ENCODE measurements at regions not wholly inside any gene's neighbourhood (a gene's known extent, or its start where the extent isn't known, plus 50 kb on each side); places are given as distances from the start of the nearest gene placed in this dataset.

DNA sequence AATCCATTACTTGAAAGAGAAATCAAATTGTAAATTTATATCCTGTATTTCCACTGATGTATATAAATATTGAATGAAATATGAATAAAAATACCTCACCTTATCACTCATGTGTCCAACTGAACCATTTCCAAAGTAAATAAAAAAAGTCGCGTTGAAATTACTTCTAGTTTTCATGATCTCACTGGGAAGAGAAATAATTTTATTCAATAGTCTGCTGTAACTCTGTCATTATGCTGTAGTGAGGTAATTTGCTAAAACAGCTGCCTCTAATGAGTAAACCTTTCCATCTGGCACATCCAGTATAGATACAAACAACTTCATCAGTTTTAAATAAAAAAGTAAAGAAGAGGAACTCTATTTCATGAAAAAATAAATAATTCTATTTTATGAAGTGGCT lies 611.5 kb downstream of the ZNF608 start:
- TF ChIP-seq FOS (IDR thresholded peaks at IDR 0.05; ENCODE audit: borderline replicate concordance, insufficient read depth, low read length): no peak
- TF ChIP-seq, protein P1, sequence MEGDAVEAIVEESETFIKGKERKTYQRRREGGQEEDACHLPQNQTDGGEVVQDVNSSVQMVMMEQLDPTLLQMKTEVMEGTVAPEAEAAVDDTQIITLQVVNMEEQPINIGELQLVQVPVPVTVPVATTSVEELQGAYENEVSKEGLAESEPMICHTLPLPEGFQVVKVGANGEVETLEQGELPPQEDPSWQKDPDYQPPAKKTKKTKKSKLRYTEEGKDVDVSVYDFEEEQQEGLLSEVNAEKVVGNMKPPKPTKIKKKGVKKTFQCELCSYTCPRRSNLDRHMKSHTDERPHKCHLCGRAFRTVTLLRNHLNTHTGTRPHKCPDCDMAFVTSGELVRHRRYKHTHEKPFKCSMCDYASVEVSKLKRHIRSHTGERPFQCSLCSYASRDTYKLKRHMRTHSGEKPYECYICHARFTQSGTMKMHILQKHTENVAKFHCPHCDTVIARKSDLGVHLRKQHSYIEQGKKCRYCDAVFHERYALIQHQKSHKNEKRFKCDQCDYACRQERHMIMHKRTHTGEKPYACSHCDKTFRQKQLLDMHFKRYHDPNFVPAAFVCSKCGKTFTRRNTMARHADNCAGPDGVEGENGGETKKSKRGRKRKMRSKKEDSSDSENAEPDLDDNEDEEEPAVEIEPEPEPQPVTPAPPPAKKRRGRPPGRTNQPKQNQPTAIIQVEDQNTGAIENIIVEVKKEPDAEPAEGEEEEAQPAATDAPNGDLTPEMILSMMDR (IDR thresholded peaks at IDR 0.05; ENCODE audit: extremely low read depth in 1 of 2, insufficient read depth in 1 of 2, low read depth in 1 of 2, low read length in 2 of 2): no peak
- no peak for TF ChIP-seq POLR2A (IDR thresholded peaks at IDR 0.05; ENCODE audit: low read depth, low read length)
- no peak for TF ChIP-seq GATA2 (IDR thresholded peaks at IDR 0.05; ENCODE audit: insufficient read depth, insufficient read length, low read depth, low read length)
- TF ChIP-seq, protein P2, sequence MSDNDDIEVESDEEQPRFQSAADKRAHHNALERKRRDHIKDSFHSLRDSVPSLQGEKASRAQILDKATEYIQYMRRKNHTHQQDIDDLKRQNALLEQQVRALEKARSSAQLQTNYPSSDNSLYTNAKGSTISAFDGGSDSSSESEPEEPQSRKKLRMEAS (IDR thresholded peaks at IDR 0.05; ENCODE audit: insufficient read depth, insufficient read length): no peak
- no peak for TF ChIP-seq EZH2 (IDR thresholded peaks at IDR 0.05; ENCODE audit: borderline replicate concordance, low read depth, low read length, severe bottlenecking)
- TF ChIP-seq MYC (IDR thresholded peaks at IDR 0.05; ENCODE audit: low read depth, low read length): no peak
- CTCF ChIA-PET: interaction anchor here (0.6 kb wide), 1 partner anchor 27 kb away, joined by 3 read pairs; no protein-coding TSS in a partner anchor
- no peak overlapping the region for H3K27ac ChIP-seq (ENCODE audit: insufficient read depth, low read depth, low read length)
- intact Hi-C loops (cut with micrococcal nuclease) (loop anchor here (5.0 kb wide), 1 partner anchor 463 kb away; no protein-coding TSS in a partner anchor), dilution Hi-C loops (cut with MboI; ENCODE audit: extremely low pct_ligation_motif_present, low sequenced_read_pairs) (no loop called here)
- no peaks in the 10 kb centered on the region for H4K20me1 ChIP-seq (replicated peaks; ENCODE audit: control insufficient read depth, extremely low read depth, insufficient read depth, low read length)
- FAIRE-seq (no peak), DNase-seq (ENCODE audit: low read depth, low spot score) (no peak)
- no TSS peak for BruUV-seq (replicated peaks)
- no peaks in the 10 kb centered on the region for H3K79me2 ChIP-seq (ENCODE audit: control insufficient read depth, insufficient read depth, low read length)
- no peaks in the 10 kb centered on the region for H3K9me1 ChIP-seq (replicated peaks; ENCODE audit: control insufficient read depth, extremely low read depth, insufficient read depth, low read length)
- H3K4me2 ChIP-seq (ENCODE audit: insufficient read depth, low read length): no peak overlapping the region
- no peak overlapping the region for H3K9ac ChIP-seq (replicated peaks; ENCODE audit: extremely low read depth, insufficient read depth, low read length)
- POLR2A ChIA-PET: no interaction called here
- no peaks in the 10 kb centered on the region for H3K36me3 ChIP-seq (ENCODE audit: control insufficient read depth in 2 of 2, extremely low read depth in 1 of 2, insufficient read depth in 2 of 2, low read length in 2 of 2)
- H3K27me3 ChIP-seq (ENCODE audit: control insufficient read depth in 2 of 2, insufficient read depth in 2 of 2, low read length in 2 of 2): no peaks in the 10 kb centered on the region
- no peaks in the 10 kb centered on the region for H3K9me3 ChIP-seq (replicated peaks; ENCODE audit: control insufficient read depth, insufficient read depth, low read length)
- no peak overlapping the region for H3K4me3 ChIP-seq (replicated peaks in 1 of 3; ENCODE audit: insufficient read depth in 1 of 3, low read depth in 1 of 3, low read length in 3 of 3)
- no peaks in the 10 kb centered on the region for H3K4me1 ChIP-seq (ENCODE audit: control insufficient read depth, extremely low read depth, insufficient read depth, low read length)
- H2AFZ ChIP-seq (ENCODE audit: low read depth, low read length): no peak overlapping the region

Data from endothelial cell of umbilical vein (primary cell).